Germinal center (tissue), 1 donor: ENCODE measurements at regions not wholly inside any gene's neighbourhood (a gene's known extent, or its start where the extent isn't known, plus 50 kb on each side); places are given as distances from the start of the nearest gene placed in this dataset.

Experiments used
- DNase-seq: peaks from one replicate; pipeline ENCODE4 v3.0.0; 2012; ENCODE audit warnings: mixed read lengths, low spot score

GRCh38 chr11:11756718-11757117 is 85.1 kb upstream of the USP47 start:
- DNase-seq, result no peak

GRCh38 chr11:11755871-11756270 is 85.9 kb upstream of the USP47 start:
- DNase-seq, result no peak

- DNase-seq, result no peak
Measured at GRCh38 chr11:11752679-11753078, 89.1 kb upstream of the USP47 start.

DNA sequence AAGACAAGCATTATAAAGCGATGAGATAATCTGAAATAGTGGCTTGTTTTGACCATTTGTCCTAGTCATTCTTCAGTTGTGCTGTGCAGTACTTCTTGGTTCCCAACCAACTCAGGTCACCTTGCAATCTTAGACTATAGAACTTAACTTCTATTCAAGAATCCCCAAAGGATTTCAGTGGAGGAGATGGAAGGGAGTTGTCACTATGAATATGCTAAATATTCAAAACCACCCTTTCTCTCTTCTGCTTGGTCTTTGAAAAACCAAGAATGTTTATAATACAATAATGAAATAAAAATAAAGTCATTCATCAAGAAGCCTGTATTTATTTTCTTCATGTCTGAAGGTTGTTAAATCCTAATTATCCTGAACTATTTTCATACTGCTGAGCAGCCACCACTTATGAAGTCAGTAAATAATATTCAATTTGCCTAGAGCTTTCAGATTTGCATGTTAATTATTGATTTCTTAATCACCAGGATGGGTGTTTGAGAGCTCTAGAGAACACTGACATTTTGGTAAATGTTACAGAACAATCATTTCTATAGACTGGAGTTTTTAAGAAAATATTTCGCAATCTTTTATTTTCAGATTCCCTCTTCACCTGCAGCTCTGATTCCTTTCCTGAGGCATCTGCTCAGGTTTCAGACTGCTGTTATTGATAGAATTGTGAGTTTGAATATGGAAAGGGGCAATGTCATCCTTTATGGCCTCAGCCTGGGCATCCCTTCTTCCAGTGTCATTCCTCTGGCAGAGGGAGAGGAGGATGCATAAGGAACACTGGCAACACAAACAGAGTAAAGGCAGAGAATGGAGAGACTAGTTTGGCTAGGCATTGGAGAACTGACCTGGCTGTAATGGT is 91.5 kb upstream of the USP47 start:
- DNase-seq, result no peak

GRCh38 chr11:11748706-11749365 is 92.9 kb upstream of the USP47 start:
- no peak for DNase-seq

DNA sequence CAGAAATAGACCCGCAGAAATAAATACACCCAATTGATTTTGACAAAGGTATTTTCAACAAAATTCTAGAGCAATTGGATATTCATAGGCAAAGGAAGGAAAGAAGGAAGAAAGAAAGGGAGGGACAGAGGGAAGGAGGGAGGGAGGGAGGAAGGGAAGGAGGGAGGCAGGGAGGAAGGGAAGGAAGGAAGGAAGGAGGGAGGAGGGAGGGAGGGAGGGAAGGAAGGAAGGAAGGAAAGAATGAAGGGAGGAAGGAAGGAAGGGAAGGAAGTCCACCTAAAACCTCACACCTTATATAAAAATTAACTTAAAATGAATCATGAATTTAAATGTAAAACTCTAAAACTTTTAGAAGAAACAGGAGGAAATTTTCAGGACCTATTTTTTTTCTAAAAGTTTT is 94.2 kb upstream of the USP47 start:
- no peak for DNase-seq

DNA sequence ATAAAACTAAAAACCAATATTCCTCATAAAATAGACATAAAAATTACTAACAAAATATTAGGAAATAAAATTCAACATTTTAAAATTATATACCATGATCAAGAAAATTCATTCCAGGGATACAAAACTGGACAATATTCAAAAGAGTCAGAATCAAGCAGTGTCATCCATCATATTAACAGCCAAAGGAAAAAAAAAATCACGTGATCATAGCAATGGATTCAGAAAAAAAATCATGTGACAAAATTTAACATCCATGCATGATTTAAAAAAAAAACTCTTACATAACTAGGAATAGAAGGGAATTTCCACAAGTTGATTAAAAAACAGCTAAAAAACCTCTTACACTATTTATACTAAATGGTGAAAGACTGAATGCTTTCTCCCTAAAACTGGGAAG is 95.3 kb upstream of the USP47 start:
- DNase-seq, result no peak

GRCh38 chr11:11743216-11743615 is 98.6 kb upstream of the USP47 start:
- DNase-seq, result no peak

- DNase-seq, result no peak
Measured at GRCh38 chr11:11742486-11742885, 99.3 kb upstream of the USP47 start.

DNA sequence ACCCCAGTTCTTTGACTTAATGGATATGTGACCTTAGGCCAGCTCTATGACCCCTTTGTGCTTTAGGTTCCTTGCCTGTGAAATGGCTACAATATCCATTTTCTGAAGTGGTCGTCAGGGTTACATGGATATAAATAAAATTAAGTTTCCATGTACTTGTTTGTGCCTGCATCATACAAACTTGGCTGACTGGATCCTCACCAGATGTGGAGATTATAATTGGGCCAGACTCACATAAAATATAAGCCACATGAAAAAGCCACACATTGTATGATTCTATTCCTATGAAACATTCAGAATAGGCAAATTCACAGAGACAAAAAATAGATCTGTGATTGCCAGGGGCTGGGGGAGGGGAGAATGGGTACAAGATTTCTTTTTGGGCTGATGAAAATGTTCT is 100.9 kb upstream of the USP47 start:
- DNase-seq, result no peak

DNA sequence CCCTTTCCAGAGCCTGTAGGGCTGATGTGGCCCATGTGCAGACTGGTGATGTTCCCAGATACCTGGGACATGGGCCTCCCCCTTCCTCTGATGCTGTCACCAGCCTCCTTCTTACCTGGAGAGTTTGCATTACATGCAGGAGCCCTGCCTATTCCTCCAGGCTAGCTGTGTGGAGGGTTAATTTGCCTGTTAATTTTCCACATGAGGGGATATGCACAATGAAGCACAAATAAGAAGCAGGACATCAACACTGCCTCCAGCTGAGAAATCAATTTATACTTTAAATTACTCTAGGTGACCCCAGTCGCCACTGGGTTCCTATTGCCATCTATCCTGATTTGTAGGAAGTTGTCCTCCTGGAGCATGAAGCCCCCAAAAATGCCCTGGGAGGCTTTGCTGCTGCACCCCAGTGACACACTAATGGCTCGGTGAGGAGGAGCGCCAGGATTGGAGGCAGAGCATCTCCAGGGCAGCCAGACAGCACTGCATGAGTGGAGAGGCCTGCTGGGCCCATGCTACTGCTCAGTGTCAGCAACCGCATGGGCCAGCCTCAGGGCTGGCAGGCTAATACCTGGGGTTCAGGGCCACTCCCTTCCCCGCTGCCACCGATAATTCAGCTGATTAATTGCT is 101.6 kb upstream of the USP47 start:
- no peak for DNase-seq

DNA sequence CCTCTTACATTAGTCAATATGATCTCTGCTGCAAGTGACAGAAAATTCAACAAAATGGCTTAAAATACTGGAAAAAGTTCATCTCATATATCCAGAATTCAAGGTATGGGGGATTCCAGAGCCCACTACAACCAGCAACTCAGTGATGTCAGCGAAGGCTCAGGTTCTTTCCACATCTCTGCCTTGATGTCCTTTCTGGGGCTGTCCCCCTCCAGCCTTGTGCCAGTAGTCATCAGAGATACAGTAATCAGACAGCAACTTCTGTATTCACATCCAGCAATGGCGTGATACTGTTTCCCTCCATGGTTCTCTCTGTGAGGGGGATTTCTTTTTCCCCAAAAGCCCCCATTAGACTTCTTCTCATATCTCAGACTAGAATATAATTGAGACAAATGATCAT is 103.4 kb upstream of the USP47 start:
- no peak for DNase-seq

DNA sequence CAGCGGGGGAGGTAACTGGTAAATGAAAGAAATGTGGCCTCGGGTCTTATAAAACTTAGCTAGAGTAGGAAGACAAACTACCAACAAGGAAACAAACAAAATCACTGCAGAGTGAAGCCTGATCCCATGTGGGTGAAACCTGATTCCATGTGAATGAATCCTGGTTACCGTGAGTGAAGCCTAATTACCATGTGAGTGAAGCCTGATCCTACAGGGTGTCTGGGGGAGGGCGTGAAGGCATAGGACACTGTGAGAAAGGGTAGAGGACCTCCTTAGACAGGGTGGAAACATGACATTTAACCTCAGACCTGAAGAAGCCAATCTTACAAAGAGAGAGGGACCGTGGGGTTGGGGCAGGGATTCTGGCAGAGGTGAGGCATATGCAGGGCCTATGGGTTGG is 106.2 kb upstream of the USP47 start:
- no peak for DNase-seq

DNA sequence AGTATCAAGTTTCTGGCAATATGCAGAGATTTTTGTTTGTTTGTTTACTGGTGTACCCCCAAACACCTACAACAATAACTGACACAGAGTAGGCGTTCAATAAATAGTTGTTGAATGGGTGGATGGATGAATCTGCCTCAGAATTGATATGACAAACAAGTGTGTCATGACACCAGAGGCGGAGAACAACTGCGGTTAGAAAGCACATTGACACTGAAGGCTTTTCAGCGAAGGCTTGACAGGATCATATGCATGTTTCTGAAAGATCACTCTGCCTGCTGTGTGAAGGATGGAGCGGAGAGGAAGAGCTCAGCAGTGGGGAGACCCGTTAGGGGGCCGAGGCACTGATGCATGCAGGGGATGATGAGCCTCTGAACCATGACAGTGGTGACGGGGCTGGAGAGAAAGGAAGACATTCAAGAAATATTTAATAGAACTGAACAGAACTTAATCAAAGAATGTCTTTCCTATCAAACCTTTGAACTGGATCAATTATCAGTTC is 108.5 kb upstream of the USP47 start:
- DNase-seq, result no peak

DNA sequence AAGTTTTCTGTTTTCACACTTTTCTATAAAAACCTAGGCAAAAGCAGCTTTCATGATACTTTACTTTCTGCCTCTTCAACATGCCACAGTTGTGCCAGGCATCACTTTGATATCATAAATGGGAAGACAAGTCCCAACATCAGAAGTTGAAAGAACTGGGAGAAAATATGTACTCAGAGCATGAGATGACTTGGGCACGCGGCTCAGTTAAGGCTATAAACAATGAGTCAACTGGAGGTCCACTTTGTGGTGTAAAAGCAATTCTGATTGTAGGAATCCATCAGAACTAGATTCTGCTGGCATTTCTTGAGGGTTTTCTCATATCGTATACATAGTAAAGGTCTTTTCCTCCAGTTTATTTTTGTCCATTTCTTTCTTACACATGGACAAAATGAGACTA is 109.7 kb upstream of the USP47 start:
- DNase-seq, result no peak

GRCh38 chr11:11731311-11732083 is 109.7 kb upstream of the GALNT18 start:
- no peak for DNase-seq

- DNase-seq, result no peak
Measured at GRCh38 chr11:11728386-11728785, 106.6 kb upstream of the GALNT18 start.

GRCh38 chr11:11725438-11725837 is 103.6 kb upstream of the GALNT18 start:
- no peak for DNase-seq

DNA sequence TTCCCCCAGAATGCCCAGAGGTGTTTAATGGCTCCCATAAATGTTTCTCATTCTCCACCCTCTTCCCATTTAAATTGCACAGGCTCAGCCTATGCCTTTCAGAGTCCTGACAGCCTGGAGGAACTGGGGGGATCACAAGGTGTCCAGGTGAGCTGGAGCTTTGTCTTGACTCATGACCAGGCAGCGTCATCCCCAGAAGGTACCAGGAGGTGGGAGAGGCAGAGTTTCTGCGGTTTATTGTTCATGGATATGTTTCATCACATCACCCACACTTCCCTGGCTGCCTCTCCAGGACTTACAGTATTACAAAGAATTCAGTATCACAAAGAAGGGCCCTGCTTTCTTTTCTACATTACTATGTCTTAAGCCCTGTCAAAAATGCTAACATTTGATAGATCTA is 103.2 kb upstream of the GALNT18 start:
- DNase-seq, result no peak

DNA sequence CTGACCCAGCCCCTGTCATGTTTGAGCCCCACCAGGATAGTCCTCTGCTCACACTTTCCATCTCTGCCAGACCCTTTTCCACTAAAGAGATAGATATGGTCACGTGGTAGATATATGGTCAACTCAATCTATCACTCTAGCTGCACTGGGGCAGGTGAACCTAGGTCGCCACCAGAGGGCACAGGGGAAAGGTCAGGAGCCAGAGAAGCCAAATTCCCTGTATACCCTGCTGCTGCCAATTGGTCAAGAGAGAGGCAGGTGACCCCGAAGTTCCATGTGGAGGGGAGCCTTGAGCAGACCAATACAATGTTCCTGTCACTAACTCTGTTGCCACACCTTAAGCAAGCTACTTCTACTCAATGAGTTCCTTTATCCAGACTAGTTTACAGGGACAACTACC is 101.1 kb upstream of the GALNT18 start:
- no peak for DNase-seq

DNA sequence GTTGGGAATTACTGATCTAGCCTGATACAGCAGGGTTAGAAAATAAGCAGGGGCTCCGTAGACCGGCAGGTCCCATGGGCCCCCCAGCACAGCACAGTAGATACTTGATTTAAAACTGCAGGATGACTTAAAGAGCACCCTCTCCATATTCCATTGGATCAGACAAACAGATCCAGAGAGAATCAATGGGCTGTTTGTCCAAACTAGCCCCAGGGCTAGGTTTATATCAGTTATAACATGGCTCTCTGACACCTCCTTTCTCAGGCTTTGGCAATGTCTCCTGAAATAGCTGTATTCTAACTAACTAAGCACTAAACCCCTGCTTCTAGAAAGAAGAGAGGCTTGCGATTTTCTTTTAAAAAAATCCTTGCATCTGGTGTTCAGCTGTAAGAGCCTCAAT is 100.4 kb upstream of the GALNT18 start:
- DNase-seq, result no peak

DNA sequence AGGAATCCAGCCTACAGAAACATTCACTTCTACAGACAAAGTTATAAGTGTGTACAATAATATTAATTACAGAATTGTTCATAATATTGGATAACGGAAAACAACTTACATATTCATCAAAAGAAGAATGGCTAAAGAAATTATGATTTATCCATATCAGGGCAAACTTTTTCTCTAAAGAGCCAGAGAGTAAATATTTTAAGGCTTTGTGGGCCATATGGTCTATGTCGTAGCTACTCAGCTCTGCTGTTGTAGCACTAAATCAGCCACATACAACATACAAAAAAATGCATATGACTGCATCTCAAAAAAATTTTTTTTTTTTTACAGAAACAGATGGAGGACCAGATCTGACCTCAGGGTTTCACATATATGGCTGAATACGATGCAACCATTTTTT is 96.7 kb upstream of the GALNT18 start:
- DNase-seq, result no peak
